SIG-M5 treated with dmso at 0.1 percent for 504 hours (cell line): ENCODE measurements at regions not wholly inside any gene's neighbourhood (a gene's known extent, or its start where the extent isn't known, plus 50 kb on each side); places are given as distances from the start of the nearest gene placed in this dataset.
A peak's percentile ranks its signal among the peaks of the same experiment; 100 is the strongest.
"Not testable (repeated sequence)": the region's sequence is repeated elsewhere in the genome, so short reads cannot be mapped to it uniquely, and the experiment has no call there.

ENCODE experiments used
- DNase-seq: peaks from one replicate; lab custom pipeline; 2025; ENCODE audit not compliant: unreplicated experiment; lab: John Stamatoyannopoulos, UW

DNA sequence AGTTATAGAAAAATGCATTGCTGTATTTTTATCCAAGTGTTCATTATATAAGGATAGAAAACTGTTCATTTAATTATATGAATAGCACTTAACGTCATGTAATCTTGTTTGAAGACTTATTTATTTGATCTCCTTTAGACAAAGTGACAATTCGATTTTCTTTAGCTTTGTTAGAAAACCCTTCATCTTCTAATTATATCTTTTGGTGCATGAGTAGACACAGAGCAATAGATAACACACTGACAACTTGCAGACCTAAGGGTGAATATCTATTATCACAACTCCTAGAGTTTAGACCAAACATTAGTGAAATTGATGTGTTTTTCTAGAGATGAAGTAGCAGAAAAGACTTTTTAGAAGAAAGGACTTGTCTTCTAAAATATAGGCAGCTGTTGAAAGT lies 446.4 kb upstream of the SEMA6A start:
- no peak for DNase-seq

- no peak for DNase-seq
These were observed 438.8 kb upstream of the SEMA6A start for GRCh38 chr5:117013280-117013877.

- no peak for DNase-seq
These were observed 436.0 kb upstream of the SEMA6A start for GRCh38 chr5:117010574-117010973.

DNA sequence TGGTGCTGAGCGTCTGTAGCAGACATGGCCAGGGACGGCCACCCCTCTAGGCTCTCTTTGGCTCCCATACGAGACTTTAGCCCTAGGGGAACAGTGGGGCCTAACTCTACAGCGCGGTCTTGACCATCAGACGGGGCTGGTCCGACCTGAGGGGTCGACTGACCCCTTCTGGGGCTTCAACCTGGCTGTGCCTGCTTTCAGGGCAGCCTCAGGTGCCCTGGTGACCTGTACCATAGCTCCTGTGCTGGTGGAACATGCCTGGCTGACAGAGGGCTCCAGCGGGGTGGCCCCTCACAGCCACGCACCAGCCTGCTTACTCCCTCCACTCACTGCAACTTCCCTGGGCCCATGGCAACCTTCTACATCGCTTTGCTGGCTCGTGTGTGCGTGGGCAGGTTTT lies 423.4 kb upstream of the SEMA6A start:
- DNase-seq: no peak

DNA sequence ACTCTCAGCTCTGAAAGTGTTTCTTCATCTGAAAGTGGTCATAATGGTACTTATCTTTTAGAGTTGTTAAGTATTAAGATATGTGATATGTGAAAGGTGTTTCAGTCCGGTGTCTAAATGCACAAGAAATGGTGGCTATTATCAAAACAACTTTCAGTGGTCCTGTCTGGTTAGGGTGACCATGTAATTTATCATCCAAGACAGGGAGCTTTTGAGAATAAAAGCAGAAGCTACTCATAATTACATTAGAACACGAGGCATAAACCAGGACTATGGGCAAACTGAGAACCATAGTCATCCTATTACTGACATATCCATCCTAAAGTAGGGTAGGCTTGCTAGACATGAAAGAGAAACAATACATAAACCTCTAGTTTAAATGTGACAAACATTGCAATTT lies 418.1 kb upstream of the SEMA6A start:
- no peak for DNase-seq

- DNase-seq: no peak
These were observed 415.4 kb upstream of the SEMA6A start for GRCh38 chr5:116989995-116990394.

DNA sequence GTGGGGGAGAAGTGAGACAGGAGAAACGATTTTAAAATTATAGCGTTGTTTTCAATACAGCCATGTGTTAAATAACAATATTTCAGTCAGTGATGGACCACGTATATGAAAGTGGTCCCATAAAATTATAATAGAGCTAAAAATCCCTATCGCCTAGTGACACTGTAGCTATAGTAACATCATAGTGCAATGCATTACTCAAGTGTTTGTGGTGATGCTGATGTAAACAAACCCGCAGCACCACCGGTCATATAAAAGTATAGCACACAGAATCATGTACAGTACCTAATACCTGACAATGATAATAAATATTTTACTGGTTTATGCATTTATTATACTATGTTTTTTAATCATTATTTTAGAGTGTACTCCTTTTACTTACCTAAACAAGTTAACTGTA lies 407.4 kb upstream of the SEMA6A start:
- DNase-seq: no peak

DNA sequence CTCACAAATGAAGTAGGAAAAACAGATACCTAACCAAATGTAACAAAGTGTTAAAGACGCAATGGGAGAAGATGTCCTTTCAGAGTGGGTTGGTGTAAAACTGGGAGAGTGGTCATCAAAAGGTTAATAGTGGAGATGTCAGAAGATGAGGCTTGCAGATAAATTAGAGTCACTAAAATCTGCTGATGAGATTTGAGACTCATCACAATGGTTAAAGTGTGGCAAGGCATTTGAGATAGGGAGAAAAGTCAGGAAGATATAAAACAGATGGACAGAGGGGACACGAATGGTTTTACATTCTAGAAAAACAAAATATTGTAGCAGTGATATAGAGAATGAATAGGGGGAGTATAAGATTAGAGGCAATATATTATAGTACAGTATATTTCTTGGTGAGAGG lies 406.0 kb upstream of the SEMA6A start:
- no peak for DNase-seq

GRCh38 chr5:116976767-116977166 lies 402.1 kb upstream of the SEMA6A start:
- no peak for DNase-seq

DNA sequence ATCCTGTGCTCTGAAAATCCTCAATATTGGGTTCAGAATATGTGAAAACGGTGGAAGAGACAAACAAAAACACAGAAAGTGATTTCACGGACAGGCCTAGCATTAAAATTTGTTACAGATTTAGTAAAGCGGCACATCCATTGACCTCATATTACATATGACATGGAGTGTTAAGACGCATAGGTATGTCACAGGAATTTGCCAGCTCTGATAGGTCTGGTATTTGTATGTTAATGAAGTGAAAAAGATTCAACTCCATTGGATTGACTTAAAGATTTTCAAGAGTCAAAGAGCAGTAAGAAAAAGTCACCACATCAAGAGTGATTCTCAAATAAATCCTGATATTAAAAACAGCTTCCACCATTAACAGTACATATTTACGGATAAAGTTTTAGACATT lies 396.5 kb upstream of the SEMA6A start:
- no peak for DNase-seq

GRCh38 chr5:116970318-116970717 lies 395.7 kb upstream of the SEMA6A start:
- DNase-seq: no peak

DNA sequence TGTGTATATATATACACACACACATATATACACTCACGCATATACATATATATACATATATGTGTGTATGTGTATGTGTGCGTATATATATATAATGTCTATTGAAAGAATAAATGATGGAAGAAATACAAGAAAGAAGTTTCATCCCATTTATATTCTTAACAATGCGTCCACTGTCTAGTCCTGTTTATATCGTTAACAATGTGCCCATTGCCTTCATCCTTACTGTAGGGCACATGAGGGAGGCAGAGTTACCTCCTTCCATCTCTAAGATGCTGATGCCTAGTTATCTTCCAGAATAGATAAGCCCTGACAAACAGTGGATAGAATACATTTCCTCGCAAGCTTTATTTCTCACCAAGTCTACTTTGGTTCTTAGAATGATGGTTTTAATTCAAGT lies 389.8 kb upstream of the SEMA6A start:
- DNase-seq: no peak

DNA sequence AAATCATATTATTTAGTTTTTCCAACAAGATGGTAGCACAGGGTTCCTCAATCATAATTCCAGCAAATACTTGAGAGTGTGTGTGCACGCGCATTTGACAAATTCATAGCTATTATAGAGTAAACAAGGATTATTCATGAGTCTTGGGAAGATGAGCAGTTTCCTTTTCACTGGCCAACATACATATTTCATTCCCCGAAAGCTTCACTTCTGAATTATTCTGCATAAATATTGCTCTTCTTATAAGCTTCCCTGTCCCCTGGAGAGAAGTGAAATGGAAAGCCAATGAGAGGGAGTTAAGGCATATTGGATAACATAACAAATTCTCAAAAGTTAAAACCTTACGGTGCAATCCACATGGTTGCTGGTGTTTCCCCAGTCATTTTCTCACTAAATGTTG lies 386.4 kb upstream of the SEMA6A start:
- DNase-seq: no peak

DNA sequence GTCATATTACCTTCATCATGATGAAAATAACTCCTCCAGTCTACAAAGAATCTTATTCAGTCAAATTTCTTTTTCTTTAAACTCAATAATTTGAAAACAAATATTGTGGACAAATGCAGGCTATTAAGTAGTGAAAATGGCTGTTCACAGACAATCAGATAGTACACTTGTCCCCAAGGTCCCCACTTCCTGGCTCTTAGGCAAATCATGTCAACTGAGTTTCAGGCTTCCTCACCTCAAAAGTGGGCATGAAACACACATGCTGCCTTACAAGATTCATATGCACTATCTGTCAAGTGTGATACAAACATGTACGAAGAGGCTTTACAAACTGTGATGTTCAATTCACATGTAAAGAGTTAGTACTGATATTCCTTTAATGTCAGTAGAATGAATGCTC lies 385.2 kb upstream of the SEMA6A start:
- no peak for DNase-seq

DNA sequence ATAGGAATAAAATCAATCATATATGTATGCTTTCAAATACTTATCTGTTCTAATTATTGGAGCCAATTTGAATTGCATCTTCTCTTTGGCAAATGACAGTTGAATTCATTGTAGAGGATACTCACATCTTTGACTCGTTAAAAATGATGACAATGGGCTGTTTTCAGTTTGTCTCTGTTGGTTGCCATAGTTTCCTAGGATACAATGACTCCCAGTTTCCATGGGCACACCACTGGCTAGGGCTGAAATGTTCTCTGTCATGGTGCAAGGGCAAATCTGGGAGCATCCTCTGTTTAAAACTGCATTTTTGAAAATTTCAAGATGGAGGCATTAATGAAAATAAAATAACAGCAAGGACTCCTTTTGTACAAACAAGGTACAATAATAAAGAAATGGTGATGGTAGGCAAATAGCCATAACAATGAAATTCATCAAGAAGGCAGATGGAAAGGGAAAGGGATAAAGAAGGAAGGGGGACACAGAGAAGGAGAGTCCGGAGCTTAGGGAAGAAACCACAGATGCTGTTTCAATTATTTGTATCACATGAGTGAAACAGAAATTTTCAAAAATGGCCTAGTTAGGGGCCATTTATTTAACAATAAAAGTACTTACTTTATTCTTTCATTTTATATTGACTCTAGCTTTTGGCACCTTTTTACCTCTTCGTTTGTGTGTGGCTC lies 378.8 kb upstream of the SEMA6A start:
- no peak for DNase-seq

GRCh38 chr5:116951219-116951618 lies 376.6 kb upstream of the SEMA6A start:
- DNase-seq: no peak

GRCh38 chr5:116947691-116948528 lies 373.3 kb upstream of the SEMA6A start:
- DNase-seq: peak; percentile 80

- DNase-seq: not testable (repeated sequence)
These were observed 371.2 kb upstream of the SEMA6A start for GRCh38 chr5:116945613-116946382.

DNA sequence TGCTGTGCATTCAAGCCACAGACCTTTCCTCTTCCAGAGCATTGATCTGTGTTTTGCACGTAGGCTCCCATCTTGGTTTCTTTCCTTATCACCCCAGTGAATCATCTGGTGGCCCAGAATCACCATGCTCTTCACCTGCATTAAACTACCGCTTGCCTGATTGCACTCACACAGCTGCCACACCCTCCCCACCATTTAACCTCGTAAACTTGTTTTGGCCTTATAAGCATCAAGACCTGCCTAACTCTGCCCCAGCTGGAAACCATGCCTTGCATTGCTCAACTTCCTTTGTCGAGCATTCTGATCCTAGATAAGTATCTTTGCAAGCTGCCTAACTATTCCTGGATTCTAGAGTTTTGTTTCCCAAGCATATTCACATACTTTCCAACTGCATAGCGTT lies 369.6 kb upstream of the SEMA6A start:
- no peak for DNase-seq

DNA sequence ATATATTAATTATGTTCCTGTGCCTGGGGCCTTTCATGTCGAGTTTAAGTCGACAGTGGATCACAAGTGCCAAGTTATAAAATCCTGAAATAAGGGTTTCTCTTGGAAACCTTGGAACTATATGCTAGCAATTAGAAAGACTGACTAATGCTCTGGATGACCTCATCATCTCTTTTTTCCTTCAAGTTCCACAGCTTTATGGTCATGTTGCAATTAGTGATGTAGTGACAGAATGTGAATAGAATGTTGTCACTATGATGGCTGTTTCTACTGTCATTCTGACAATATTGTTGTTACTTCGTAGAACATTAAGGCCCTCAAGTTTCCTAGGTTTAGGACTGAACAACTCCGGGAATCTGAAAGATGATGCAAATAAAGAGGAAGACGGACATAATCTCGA lies 368.0 kb upstream of the SEMA6A start:
- DNase-seq: no peak

DNA sequence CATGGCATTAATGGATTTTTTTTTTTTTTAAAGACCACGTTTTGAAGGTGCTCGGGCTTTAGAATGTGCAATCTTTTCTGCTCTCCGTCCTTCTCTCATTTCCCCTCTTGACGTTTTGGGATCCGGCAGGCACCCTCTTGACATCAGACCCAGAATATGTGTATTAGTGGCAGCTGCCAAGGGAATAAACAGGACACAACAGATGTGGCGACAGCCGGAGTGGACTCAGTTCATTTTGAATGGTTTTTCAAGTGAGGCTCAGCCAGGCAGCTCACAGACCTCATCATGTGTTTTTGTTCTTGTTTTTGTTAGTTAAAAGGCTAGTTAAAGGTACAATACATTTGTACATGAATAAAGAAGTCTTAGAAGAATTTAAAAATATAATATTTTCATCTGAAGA lies 365.0 kb upstream of the SEMA6A start:
- DNase-seq: no peak

DNA sequence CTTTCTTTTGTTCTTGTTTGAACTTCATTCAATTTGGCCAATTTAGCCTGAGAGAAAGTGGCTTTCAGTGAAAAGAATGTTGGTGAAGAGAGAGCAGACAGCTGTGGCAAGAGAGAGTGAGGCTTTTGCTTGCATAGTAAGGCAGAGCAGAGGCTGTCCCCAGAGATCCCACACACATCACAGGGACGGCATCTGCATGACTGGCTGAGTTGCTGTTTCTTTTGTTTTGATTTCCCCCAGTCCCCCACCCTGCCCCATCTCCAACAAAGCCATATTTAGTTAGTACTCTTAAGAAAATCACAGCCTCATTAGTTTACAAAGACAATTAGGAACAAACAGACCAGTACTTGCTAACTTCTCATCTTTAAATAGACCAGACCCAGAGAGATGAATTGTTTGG lies 363.9 kb upstream of the SEMA6A start:
- DNase-seq: no peak
